SK-N-SH (cell line): ENCODE measurements at regions not wholly inside any gene's neighbourhood (a gene's known extent, or its start where the extent isn't known, plus 50 kb on each side); places are given as distances from the start of the nearest gene placed in this dataset.

Experiments used
- CTCF ChIP-seq: fragments of 200-600 bp; sonication (generic); IDR thresholded peaks from 2 replicates; pipeline ENCODE4 v1.6.1; 2017; ENCODE audit warnings: antibody characterized with exemption, mild to moderate bottlenecking, moderate library complexity
- POLR2AphosphoS5 ChIP-seq: IDR thresholded peaks from 2 replicates; pipeline ENCODE4 v1.6.1; 2012; ENCODE audit warnings: low read depth, low read length

- TF ChIP-seq POLR2AphosphoS5 (no peak), CTCF (no peak)
These were observed 122.3 kb upstream of the DOCK10 start for GRCh38 chr2:225164401-225165050.
